PC-3 (cell line): ENCODE measurements at regions not wholly inside any gene's neighbourhood (a gene's known extent, or its start where the extent isn't known, plus 50 kb on each side); places are given as distances from the start of the nearest gene placed in this dataset.

Experiments used
- ATAC-seq: fragments of 200-7000 bp; cut with Tn5 transposase; 2 replicates; pipeline ENCODE4 v1.9.1; 2020; ENCODE audit warnings: mild to moderate bottlenecking, moderate library complexity
- BruUV-seq: library from RNA; stranded (reverse); fragments of 400-500 nt; replicated peaks from 2 replicates; lab custom pipeline; 2021; lab: Mats Ljungman, UMichigan
- CTCF ChIA-PET: fragments of 300-600 bp; sonication (Branson Sonifier 250); formaldehyde crosslinking; loops from one replicate; lab custom pipeline; 2022; ENCODE audit warnings: antibody characterized with exemption; lab: Charles Lee
- POLR2A ChIA-PET: fragments of 300-600 bp; sonication (Branson Sonifier 250); formaldehyde crosslinking; loops from one replicate; lab custom pipeline; 2022; ENCODE audit warnings: antibody characterized with exemption; ENCODE audit not compliant: unreplicated experiment; lab: Charles Lee
- DNase-seq: peaks from one replicate; pipeline ENCODE4 v3.0.0-alpha.2; 2015
- H2AFZ ChIP-seq: fragments of 300-600 bp; sonication (generic); 2 replicates; pipeline ENCODE4 v1.6.0; 2016; ENCODE audit warnings: antibody characterized with exemption, low read length
- H3F3A ChIP-seq: fragments of 300-600 bp; sonication (generic); one replicate; pipeline ENCODE4 v1.6.0; 2017; ENCODE audit warnings: antibody characterized with exemption, low read length, control low read depth, mild to moderate bottlenecking; ENCODE audit not compliant: unreplicated experiment
- H3K27ac ChIP-seq: fragments of 300-600 bp; sonication (generic); 2 replicates; pipeline ENCODE4 v1.5.1; 2016; ENCODE audit warnings: mild to moderate bottlenecking, low read length
- H3K27me3 ChIP-seq: fragments of 300-600 bp; sonication (generic); 2 replicates; pipeline ENCODE4 v1.6.1; 2016; ENCODE audit warnings: low read length, mixed read lengths
- H3K36me3 ChIP-seq: fragments of 300-600 bp; sonication (generic); 2 replicates; pipeline ENCODE4 v1.6.1; 2016; ENCODE audit warnings: low read depth, mixed run types, low read length, mixed read lengths
- H3K4me1 ChIP-seq: fragments of 300-600 bp; sonication (generic); 2 replicates; pipeline ENCODE4 v1.5.1; 2016; ENCODE audit warnings: low read length; ENCODE audit not compliant: insufficient read depth
- H3K4me2 ChIP-seq: fragments of 300-600 bp; sonication (generic); 2 replicates; pipeline ENCODE4 v1.6.0; 2016; ENCODE audit warnings: low read length
- H3K4me3 ChIP-seq: fragments of 300-600 bp; sonication (generic); 2 replicates; pipeline ENCODE4 v1.5.1; 2016; ENCODE audit warnings: mild to moderate bottlenecking, low read length, mixed read lengths
- H3K79me2 ChIP-seq: fragments of 300-600 bp; sonication (generic); 2 replicates; pipeline ENCODE4 v1.6.1; 2017; ENCODE audit warnings: low read length, mixed read lengths
- H3K9ac ChIP-seq: fragments of 300-600 bp; sonication (generic); 2 replicates; pipeline ENCODE4 v1.6.0; 2016; ENCODE audit warnings: mild to moderate bottlenecking, low read length
- H3K9me2 ChIP-seq: fragments of 300-600 bp; sonication (generic); replicated peaks from 2 replicates; pipeline ENCODE4 v1.6.1; 2016; ENCODE audit warnings: mixed run types, low read length, mixed read lengths
- H3K9me3 ChIP-seq: fragments of 300-600 bp; sonication (generic); 2 replicates; pipeline ENCODE4 v1.6.1; 2016; ENCODE audit warnings: low read length, mixed read lengths
- H4K20me1 ChIP-seq: fragments of 300-600 bp; sonication (generic); 2 replicates; pipeline ENCODE4 v1.6.1; 2016; ENCODE audit warnings: low read length, mixed read lengths
- CTCF ChIP-seq: fragments of 300-600 bp; sonication (generic); conservative IDR thresholded peaks from 2 replicates; pipeline ENCODE4 v1.5.1; 2017; ENCODE audit warnings: antibody characterized with exemption, low read depth, mild to moderate bottlenecking, low read length
- EZH2 ChIP-seq: fragments of 300-600 bp; sonication (generic); IDR thresholded peaks from one replicate; pipeline ENCODE4 v1.6.1; 2017; ENCODE audit warnings: antibody characterized with exemption, mild to moderate bottlenecking, low read length; ENCODE audit not compliant: unreplicated experiment
- EZH2phosphoT487 ChIP-seq: fragments of 300-600 bp; sonication (generic); IDR thresholded peaks from 2 replicates; pipeline ENCODE4 v1.6.1; 2018; ENCODE audit warnings: mild to moderate bottlenecking, antibody characterized with exemption, low read length, borderline replicate concordance
- intact Hi-C: fragments of 100-400 bp; cut with micrococcal nuclease; formaldehyde crosslinking; loops from 2 replicates; pipeline ENCODE4 v1.9.0; 2023

GRCh38 chr3:72193771-72194430, 409.0 kb upstream of the PROK2 start:
- intact Hi-C loops = loop anchor here (10.0 kb wide), 1 partner anchor 251 kb away; the partner anchor contains the start of gene RYBP
- Histone ChIP-seq H3K4me2 (no peak overlapping the region), H3K9me3 (peaks cover 8% of the 10 kb centered on the region; the same call in 1 of the 2 replicates), H3K27me3 (no peaks in the 10 kb centered on the region), H3K4me3 (no peak overlapping the region), H3K79me2 (no peaks in the 10 kb centered on the region), H3F3A (no peaks in the 10 kb centered on the region), H3K9ac (no peak overlapping the region), H3K9me2 (no peaks in the 10 kb centered on the region), H3K36me3 (no peaks in the 10 kb centered on the region), H2AFZ (no peak overlapping the region), H3K27ac (no peak overlapping the region), H4K20me1 (no peaks in the 10 kb centered on the region), H3K4me1 (peaks cover 16% of the 10 kb centered on the region)
- no TSS peak for BruUV-seq
- DNase-seq (no peak), ATAC-seq (no peak)
- TF ChIP-seq CTCF (no peak), EZH2phosphoT487 (no peak), EZH2 (no peak)
- POLR2A ChIA-PET = no interaction called here
- CTCF ChIA-PET = no interaction called here

- no peaks in the 10 kb centered on the region for H3K9me2 ChIP-seq
- H3K4me2 ChIP-seq = no peak overlapping the region
- intact Hi-C loops = loop anchor here (10.0 kb wide), 1 partner anchor 252 kb away; the partner anchor contains the start of gene RYBP
- H4K20me1 ChIP-seq = no peaks in the 10 kb centered on the region
- TF ChIP-seq CTCF (no peak), EZH2phosphoT487 (no peak), EZH2 (no peak)
- H3K9me3 ChIP-seq = peaks cover 8% of the 10 kb centered on the region; the same call in 1 of the 2 replicates
- no peaks in the 10 kb centered on the region for H3F3A ChIP-seq
- no peak overlapping the region for H3K9ac ChIP-seq
- ATAC-seq = no peak
- no peaks in the 10 kb centered on the region for H3K36me3 ChIP-seq
- H3K79me2 ChIP-seq = no peaks in the 10 kb centered on the region
- no TSS peak for BruUV-seq
- H3K27me3 ChIP-seq = no peaks in the 10 kb centered on the region
- H3K4me1 ChIP-seq = peaks cover 16% of the 10 kb centered on the region
- H3K4me3 ChIP-seq = no peak overlapping the region
- POLR2A ChIA-PET = no interaction called here
- no peak overlapping the region for H2AFZ ChIP-seq
- H3K27ac ChIP-seq = no peak overlapping the region
- CTCF ChIA-PET = no interaction called here
- no peak for DNase-seq
Measured at GRCh38 chr3:72192572-72192971, 407.6 kb upstream of the PROK2 start.

- CTCF ChIA-PET = no interaction called here
Measured at GRCh38 chr3:72191209-72191960, 406.4 kb upstream of the PROK2 start.

More at GRCh38 chr3:72191209-72191960, 406.4 kb upstream of the PROK2 start:
- Histone ChIP-seq H3K9me3 (peaks cover 8% of the 10 kb centered on the region; the same call in 1 of the 2 replicates), H2AFZ (no peak overlapping the region), H3K27ac (no peak overlapping the region), H3K4me3 (no peak overlapping the region), H3K4me2 (no peak overlapping the region), H4K20me1 (no peaks in the 10 kb centered on the region), H3K27me3 (no peaks in the 10 kb centered on the region), H3K9me2 (no peaks in the 10 kb centered on the region), H3K9ac (no peak overlapping the region), H3K79me2 (no peaks in the 10 kb centered on the region), H3K4me1 (peaks cover 11% of the 10 kb centered on the region), H3F3A (no peaks in the 10 kb centered on the region), H3K36me3 (no peaks in the 10 kb centered on the region)
- TF ChIP-seq CTCF = no peak
- TF ChIP-seq EZH2 = no peak
- TF ChIP-seq EZH2phosphoT487 = no peak
- BruUV-seq = no TSS peak
- no peak for DNase-seq
- POLR2A ChIA-PET = no interaction called here
- no peak for ATAC-seq
- intact Hi-C loops = loop anchor here (10.0 kb wide), 1 partner anchor 253 kb away; the partner anchor contains the start of gene RYBP
